ENCODE measurements at regions not wholly inside any gene's neighbourhood (a gene's known extent, or its start where the extent isn't known, plus 50 kb on each side); places are given as distances from the start of the nearest gene placed in this dataset.

DNA sequence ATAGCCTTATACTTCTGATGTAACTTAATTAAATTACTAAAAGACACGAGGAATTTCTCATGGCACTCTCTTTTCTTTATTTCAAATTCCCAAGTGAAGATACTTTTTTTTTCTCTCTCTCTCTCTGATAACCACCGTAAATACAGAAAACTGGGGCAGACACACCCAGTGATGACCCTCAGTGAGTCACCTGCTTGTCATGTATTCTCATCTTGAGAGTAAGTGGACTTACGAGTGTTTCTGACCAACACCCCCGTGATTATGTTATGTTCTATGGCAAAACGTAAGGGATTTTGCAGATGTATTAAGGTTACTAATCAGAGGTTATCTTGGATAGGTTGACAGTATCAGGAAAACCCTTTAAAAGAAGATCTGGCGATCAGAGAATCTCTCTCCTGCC, 348.8 kb upstream of the ZNF717 start:
- no peaks in the 10 kb centered on the region for H3K4me1 ChIP-seq (ENCODE audit: insufficient read depth, low read length)
- H3K27ac ChIP-seq (ENCODE audit: low read length): no peak overlapping the region
- H3K36me3 ChIP-seq (ENCODE audit: insufficient read depth, low read depth, low read length): no peaks in the 10 kb centered on the region
- no peak overlapping the region for H3K4me3 ChIP-seq (ENCODE audit: low read length)
- H3K9ac ChIP-seq (ENCODE audit: low read depth, low read length): no peak overlapping the region
- no peaks in the 10 kb centered on the region for H3K27me3 ChIP-seq (ENCODE audit: insufficient read depth, low read length)
- no peaks in the 10 kb centered on the region for H3K9me3 ChIP-seq (ENCODE audit: insufficient read depth, low read depth, low read length)

DNA sequence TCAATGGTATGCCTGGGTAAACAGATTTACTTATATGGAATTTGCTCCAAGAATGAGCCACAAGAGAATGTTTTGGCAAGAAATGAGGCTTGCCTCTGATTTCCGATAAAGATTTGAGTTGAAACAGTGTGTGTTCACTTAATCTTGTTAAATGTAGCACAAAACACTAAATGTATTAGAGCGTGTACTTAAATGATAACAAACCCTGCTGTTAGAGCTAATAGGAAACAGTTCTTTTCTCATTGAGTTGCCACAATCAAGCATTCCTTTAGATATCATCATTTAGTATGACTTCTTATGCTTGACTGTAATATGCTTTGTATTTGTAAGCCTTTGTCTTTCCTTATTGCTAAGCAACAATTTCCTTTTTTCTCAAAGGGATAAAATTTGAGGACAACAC, 353.6 kb upstream of the ZNF717 start:
- H3K36me3 ChIP-seq (ENCODE audit: insufficient read depth, low read depth, low read length): no peaks in the 10 kb centered on the region
- no peak overlapping the region for H3K27ac ChIP-seq (ENCODE audit: low read length)
- no peaks in the 10 kb centered on the region for H3K27me3 ChIP-seq (ENCODE audit: insufficient read depth, low read length)
- no peaks in the 10 kb centered on the region for H3K9me3 ChIP-seq (ENCODE audit: insufficient read depth, low read depth, low read length)
- peaks cover 6% of the 10 kb centered on the region; the same call in 1 of the 2 replicates for H3K4me1 ChIP-seq (ENCODE audit: insufficient read depth, low read length)
- H3K9ac ChIP-seq (ENCODE audit: low read depth, low read length): no peak overlapping the region
- no peak overlapping the region for H3K4me3 ChIP-seq (ENCODE audit: low read length)

DNA sequence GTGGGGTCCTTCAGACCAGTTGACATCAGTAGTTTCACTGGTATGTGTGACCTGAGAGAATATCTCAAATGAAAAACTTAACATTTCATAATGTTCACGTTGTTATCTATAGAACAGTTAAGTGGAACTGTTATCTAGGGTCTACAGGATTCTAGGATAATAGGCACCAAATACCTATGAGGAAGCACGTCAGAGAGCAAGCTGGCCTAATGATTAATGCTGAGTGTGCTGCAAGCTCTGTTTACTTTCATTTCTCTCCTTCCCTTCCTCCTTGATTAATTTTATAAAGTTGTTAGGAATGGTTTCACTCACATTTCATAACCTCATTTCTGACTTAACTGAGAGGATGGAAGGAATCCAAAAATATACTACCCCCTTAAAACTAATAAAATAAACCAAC, 362.5 kb upstream of the ZNF717 start:
- Histone ChIP-seq H3K4me3 (ENCODE audit: low read length) (no peak overlapping the region), H3K27me3 (ENCODE audit: insufficient read depth, low read length) (no peaks in the 10 kb centered on the region), H3K27ac (ENCODE audit: low read length) (no peak overlapping the region), H3K4me1 (ENCODE audit: insufficient read depth, low read length) (peaks cover 6% of the 10 kb centered on the region; the same call in 1 of the 2 replicates), H3K9me3 (ENCODE audit: insufficient read depth, low read depth, low read length) (no peaks in the 10 kb centered on the region), H3K9ac (ENCODE audit: low read depth, low read length) (no peak overlapping the region), H3K36me3 (ENCODE audit: insufficient read depth, low read depth, low read length) (no peaks in the 10 kb centered on the region)

DNA sequence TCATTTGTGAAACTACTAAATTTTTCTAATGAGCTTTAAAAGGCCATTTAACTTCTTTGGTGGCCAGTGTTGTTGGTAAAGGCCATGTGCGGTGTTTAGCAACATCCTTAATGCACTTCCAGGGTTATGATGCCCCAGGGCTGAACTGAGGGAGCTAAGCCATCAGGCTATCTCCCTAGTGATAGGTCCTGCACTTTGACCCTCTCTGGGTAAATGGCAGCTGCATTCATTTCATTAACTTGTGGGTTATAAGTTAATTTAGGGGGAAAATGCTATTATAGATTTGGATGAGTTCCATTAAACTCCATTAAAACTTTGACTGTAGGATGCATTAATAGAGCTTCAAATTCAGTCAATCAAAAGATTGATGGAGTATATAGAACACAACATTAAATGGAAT, 366.7 kb upstream of the ZNF717 start:
- Histone ChIP-seq H3K27ac (ENCODE audit: low read length) (no peak overlapping the region), H3K4me3 (ENCODE audit: low read length) (no peak overlapping the region), H3K9me3 (ENCODE audit: insufficient read depth, low read depth, low read length) (no peaks in the 10 kb centered on the region), H3K9ac (ENCODE audit: low read depth, low read length) (no peak overlapping the region), H3K36me3 (ENCODE audit: insufficient read depth, low read depth, low read length) (no peaks in the 10 kb centered on the region), H3K27me3 (ENCODE audit: insufficient read depth, low read length) (no peaks in the 10 kb centered on the region), H3K4me1 (ENCODE audit: insufficient read depth, low read length) (no peaks in the 10 kb centered on the region)

- Histone ChIP-seq H3K27ac (ENCODE audit: low read length) (no peak overlapping the region), H3K4me1 (ENCODE audit: insufficient read depth, low read length) (no peaks in the 10 kb centered on the region), H3K27me3 (ENCODE audit: insufficient read depth, low read length) (no peaks in the 10 kb centered on the region), H3K4me3 (ENCODE audit: low read length) (no peak overlapping the region), H3K36me3 (ENCODE audit: insufficient read depth, low read depth, low read length) (no peaks in the 10 kb centered on the region), H3K9me3 (ENCODE audit: insufficient read depth, low read depth, low read length) (no peaks in the 10 kb centered on the region), H3K9ac (ENCODE audit: low read depth, low read length) (no peak overlapping the region)
Observed at GRCh38 chr3:76161856-76162255, 376.5 kb upstream of the ZNF717 start.

DNA sequence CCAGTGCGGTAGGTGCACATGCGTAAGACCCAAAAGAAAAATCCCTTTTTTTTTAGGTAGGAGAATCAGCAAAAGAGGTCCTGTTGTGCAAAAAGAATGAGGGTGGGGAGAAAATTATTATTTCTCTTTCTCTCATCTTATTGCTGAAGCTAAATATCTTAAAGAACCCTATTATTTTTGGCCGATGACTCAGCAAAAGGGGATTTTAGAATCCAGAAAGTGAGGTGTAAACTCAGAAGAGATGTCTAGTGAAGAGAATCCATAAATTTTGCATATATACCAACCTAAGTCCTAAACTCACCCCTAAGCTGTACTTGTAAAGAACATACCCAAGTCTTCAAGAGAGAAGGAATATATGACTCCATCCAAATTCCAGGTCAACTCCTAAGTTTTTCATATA, 386.3 kb upstream of the ZNF717 start:
- no peak overlapping the region for H3K27ac ChIP-seq (ENCODE audit: low read length)
- H3K4me1 ChIP-seq (ENCODE audit: insufficient read depth, low read length): no peaks in the 10 kb centered on the region
- no peaks in the 10 kb centered on the region for H3K27me3 ChIP-seq (ENCODE audit: insufficient read depth, low read length)
- no peak overlapping the region for H3K4me3 ChIP-seq (ENCODE audit: low read length)
- H3K36me3 ChIP-seq (ENCODE audit: insufficient read depth, low read depth, low read length): no peaks in the 10 kb centered on the region
- H3K9ac ChIP-seq (ENCODE audit: low read depth, low read length): no peak overlapping the region
- H3K9me3 ChIP-seq (ENCODE audit: insufficient read depth, low read depth, low read length): no peaks in the 10 kb centered on the region

- H3K27me3 ChIP-seq (ENCODE audit: insufficient read depth, low read length): no peaks in the 10 kb centered on the region
- H3K4me3 ChIP-seq (ENCODE audit: low read length): no peak overlapping the region
Observed at GRCh38 chr3:76177610-76178009, 392.3 kb upstream of the ZNF717 start.

GRCh38 chr3:76178412-76178811, 393.1 kb upstream of the ZNF717 start:
- H3K9ac ChIP-seq (ENCODE audit: low read depth, low read length): no peak overlapping the region
- no peaks in the 10 kb centered on the region for H3K36me3 ChIP-seq (ENCODE audit: insufficient read depth, low read depth, low read length)
- H3K27ac ChIP-seq (ENCODE audit: low read length): no peak overlapping the region
- no peaks in the 10 kb centered on the region for H3K9me3 ChIP-seq (ENCODE audit: insufficient read depth, low read depth, low read length)
- no peak overlapping the region for H3K4me3 ChIP-seq (ENCODE audit: low read length)
- H3K4me1 ChIP-seq (ENCODE audit: insufficient read depth, low read length): no peaks in the 10 kb centered on the region
- H3K27me3 ChIP-seq (ENCODE audit: insufficient read depth, low read length): no peaks in the 10 kb centered on the region

More at GRCh38 chr3:76177610-76178009, 392.3 kb upstream of the ZNF717 start:
- Histone ChIP-seq H3K9me3 (ENCODE audit: insufficient read depth, low read depth, low read length) (no peaks in the 10 kb centered on the region), H3K9ac (ENCODE audit: low read depth, low read length) (no peak overlapping the region), H3K36me3 (ENCODE audit: insufficient read depth, low read depth, low read length) (no peaks in the 10 kb centered on the region), H3K4me1 (ENCODE audit: insufficient read depth, low read length) (no peaks in the 10 kb centered on the region), H3K27ac (ENCODE audit: low read length) (no peak overlapping the region)

- Histone ChIP-seq H3K4me1 (ENCODE audit: insufficient read depth, low read length) (no peaks in the 10 kb centered on the region), H3K9ac (ENCODE audit: low read depth, low read length) (no peak overlapping the region), H3K4me3 (ENCODE audit: low read length) (no peak overlapping the region), H3K27ac (ENCODE audit: low read length) (no peak overlapping the region), H3K27me3 (ENCODE audit: insufficient read depth, low read length) (no peaks in the 10 kb centered on the region), H3K9me3 (ENCODE audit: insufficient read depth, low read depth, low read length) (no peaks in the 10 kb centered on the region), H3K36me3 (ENCODE audit: insufficient read depth, low read depth, low read length) (no peaks in the 10 kb centered on the region)
Observed at GRCh38 chr3:76181213-76181612, 395.9 kb upstream of the ZNF717 start.

DNA sequence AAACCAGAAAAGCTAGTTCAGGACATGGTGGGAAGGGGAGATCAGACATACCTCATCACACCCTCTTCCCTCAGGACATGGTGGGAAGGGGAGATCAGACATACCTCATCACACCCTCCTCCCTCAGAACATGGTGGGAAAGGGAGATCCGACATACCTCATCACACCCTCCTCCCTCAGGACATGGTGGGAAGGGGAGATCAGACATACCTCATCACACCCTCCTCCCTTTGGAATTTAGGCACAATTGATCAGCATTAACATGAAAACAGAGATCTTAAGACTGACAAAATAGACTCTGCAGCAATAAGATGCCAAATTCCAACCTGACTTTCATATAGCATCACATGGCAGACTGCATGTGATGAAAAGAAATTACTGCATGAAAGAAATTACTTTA, 412.7 kb upstream of the ZNF717 start:
- H3K36me3 ChIP-seq (ENCODE audit: insufficient read depth, low read depth, low read length): no peaks in the 10 kb centered on the region
- no peak overlapping the region for H3K27ac ChIP-seq (ENCODE audit: low read length)
- H3K4me1 ChIP-seq (ENCODE audit: insufficient read depth, low read length): no peaks in the 10 kb centered on the region
- no peak overlapping the region for H3K4me3 ChIP-seq (ENCODE audit: low read length)
- H3K27me3 ChIP-seq (ENCODE audit: insufficient read depth, low read length): no peaks in the 10 kb centered on the region
- no peaks in the 10 kb centered on the region for H3K9me3 ChIP-seq (ENCODE audit: insufficient read depth, low read depth, low read length)
- no peak overlapping the region for H3K9ac ChIP-seq (ENCODE audit: low read depth, low read length)

DNA sequence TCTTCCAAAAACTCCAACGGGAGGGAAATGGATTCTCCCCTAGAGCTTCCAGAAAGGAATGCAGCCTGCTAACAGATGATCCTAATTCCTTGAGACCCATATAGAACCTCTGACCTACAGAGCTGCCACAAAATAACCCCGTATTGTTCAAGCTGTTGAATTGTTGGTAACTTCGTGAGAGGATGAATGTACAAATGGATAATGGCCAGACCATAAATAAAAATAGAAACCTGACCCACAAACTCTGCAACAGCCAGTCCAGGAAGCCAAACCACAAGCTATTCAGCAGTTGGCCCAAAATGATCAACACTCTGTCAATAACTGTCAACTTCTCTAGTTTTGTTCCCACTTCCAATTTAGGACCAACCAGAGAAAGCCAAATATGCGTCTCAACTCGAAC, 414.0 kb upstream of the ZNF717 start:
- no peaks in the 10 kb centered on the region for H3K4me1 ChIP-seq (ENCODE audit: insufficient read depth, low read length)
- no peak overlapping the region for H3K27ac ChIP-seq (ENCODE audit: low read length)
- no peaks in the 10 kb centered on the region for H3K27me3 ChIP-seq (ENCODE audit: insufficient read depth, low read length)
- no peak overlapping the region for H3K4me3 ChIP-seq (ENCODE audit: low read length)
- no peaks in the 10 kb centered on the region for H3K36me3 ChIP-seq (ENCODE audit: insufficient read depth, low read depth, low read length)
- H3K9me3 ChIP-seq (ENCODE audit: insufficient read depth, low read depth, low read length): no peaks in the 10 kb centered on the region
- H3K9ac ChIP-seq (ENCODE audit: low read depth, low read length): no peak overlapping the region

DNA sequence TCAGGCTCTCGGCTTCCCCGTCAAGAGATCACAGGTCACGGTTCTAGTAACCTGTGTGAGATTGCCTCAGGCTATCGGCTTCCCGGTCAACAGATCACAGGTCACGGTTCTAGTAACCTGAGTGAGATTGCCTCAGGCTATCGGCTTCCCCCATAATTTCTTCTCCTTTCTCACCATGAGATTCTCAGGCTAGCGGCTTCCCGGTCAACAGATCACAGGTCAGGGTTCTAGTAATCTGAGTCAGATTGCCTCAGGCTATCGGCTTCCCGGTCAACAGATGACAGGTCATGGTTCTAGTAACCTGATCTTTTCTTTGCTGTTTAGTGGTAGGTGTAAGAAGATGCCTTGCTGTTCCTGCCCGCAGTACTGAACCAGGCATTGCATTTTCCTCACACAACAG, 418.2 kb upstream of the ZNF717 start:
- no peaks in the 10 kb centered on the region for H3K4me1 ChIP-seq (ENCODE audit: insufficient read depth, low read length)
- H3K4me3 ChIP-seq (ENCODE audit: low read length): no peak overlapping the region
- H3K9me3 ChIP-seq (ENCODE audit: insufficient read depth, low read depth, low read length): no peaks in the 10 kb centered on the region
- H3K9ac ChIP-seq (ENCODE audit: low read depth, low read length): no peak overlapping the region
- H3K36me3 ChIP-seq (ENCODE audit: insufficient read depth, low read depth, low read length): no peaks in the 10 kb centered on the region
- H3K27ac ChIP-seq (ENCODE audit: low read length): no peak overlapping the region
- no peaks in the 10 kb centered on the region for H3K27me3 ChIP-seq (ENCODE audit: insufficient read depth, low read length)

DNA sequence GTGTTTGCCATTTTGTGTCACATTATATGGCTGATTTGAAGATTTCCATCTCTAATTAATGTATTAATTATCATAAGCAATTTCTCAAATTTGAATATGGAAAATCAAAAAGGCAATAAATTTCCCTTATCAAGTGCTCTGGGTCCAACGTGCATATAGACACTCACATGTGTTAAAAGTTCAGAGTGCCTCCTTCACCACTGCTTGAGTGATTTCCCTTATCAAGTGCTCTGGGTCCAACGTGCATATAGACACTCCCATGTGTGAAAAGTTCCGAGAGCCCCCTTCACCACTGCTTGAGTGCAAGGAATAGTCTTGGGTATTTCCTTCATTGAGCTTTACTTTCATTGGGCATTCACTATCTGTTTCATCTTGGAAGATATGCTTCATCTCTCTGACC, 421.0 kb upstream of the ZNF717 start:
- no peak overlapping the region for H3K9ac ChIP-seq (ENCODE audit: low read depth, low read length)
- H3K27me3 ChIP-seq (ENCODE audit: insufficient read depth, low read length): no peaks in the 10 kb centered on the region
- H3K4me1 ChIP-seq (ENCODE audit: insufficient read depth, low read length): no peaks in the 10 kb centered on the region
- no peak overlapping the region for H3K4me3 ChIP-seq (ENCODE audit: low read length)
- H3K36me3 ChIP-seq (ENCODE audit: insufficient read depth, low read depth, low read length): no peaks in the 10 kb centered on the region
- no peak overlapping the region for H3K27ac ChIP-seq (ENCODE audit: low read length)
- peaks cover under 1% of the 10 kb centered on the region; the same call in 1 of the 2 replicates for H3K9me3 ChIP-seq (ENCODE audit: insufficient read depth, low read depth, low read length)

Data from iPS-20b (cell line).